CD14-positive monocyte (primary cell): ENCODE measurements at regions not wholly inside any gene's neighbourhood (a gene's known extent, or its start where the extent isn't known, plus 50 kb on each side); places are given as distances from the start of the nearest gene placed in this dataset.

Source experiments
- DNase-seq, 3 donors: peaks; one replicate each; pipeline ENCODE4 v3.0.0-alpha.2; 2011 to 2022
- H2AFZ ChIP-seq: 2 replicates; pipeline ENCODE4 v1.6.0; 2012; ENCODE audit warnings: mild to moderate bottlenecking, low read depth, low read length, inconsistent platforms; ENCODE audit not compliant: insufficient read depth, poor library complexity, severe bottlenecking
- H3K27ac ChIP-seq, 2 donors: 1 replicate in 1 of 2; 2 replicates in 1 of 2; pipeline ENCODE4 v1.5.1; 2012 to 2013; ENCODE audit warnings: low read length in 2 of 2, control low read depth in 1 of 2, inconsistent platforms in 1 of 2, low read depth in 1 of 2, mild to moderate bottlenecking in 1 of 2
- H3K27me3 ChIP-seq, 2 donors: one replicate each; pipeline versions ENCODE4 v1.6.0 to v1.6.1; 2011 to 2013; ENCODE audit warnings: low read length in 2 of 2; ENCODE audit not compliant: control insufficient read depth in 2 of 2, insufficient read depth in 2 of 2
- H3K36me3 ChIP-seq, 2 donors: replicated peaks in 1 of 2; 1 replicate in 1 of 2; 2 replicates in 1 of 2; pipeline versions ENCODE4 v1.5.1 to v1.6.1; 2012 to 2013; ENCODE audit warnings: low read length in 2 of 2, control low read depth in 1 of 2, inconsistent platforms in 1 of 2, mild to moderate bottlenecking in 1 of 2; ENCODE audit not compliant: insufficient read depth in 2 of 2, control insufficient read depth in 1 of 2
- H3K4me1 ChIP-seq, 2 donors: 1 replicate in 1 of 2; 2 replicates in 1 of 2; pipeline versions ENCODE4 v1.5.1 to v1.6.1; 2012 to 2013; ENCODE audit warnings: low read length in 2 of 2, control low read depth in 1 of 2, inconsistent platforms in 1 of 2, mild to moderate bottlenecking in 1 of 2, moderate library complexity in 1 of 2; ENCODE audit not compliant: insufficient read depth in 2 of 2, control insufficient read depth in 1 of 2
- H3K4me2 ChIP-seq: replicated peaks from 2 replicates; pipeline ENCODE3; 2012; ENCODE audit warnings: low read length, moderate library complexity, mild to moderate bottlenecking; ENCODE audit not compliant: poor library complexity, severe bottlenecking; ENCODE audit errors: extremely low read depth
- H3K4me3 ChIP-seq, 3 experiments: fragments of 200-600 bp in 1 of 3; sonication (generic) in 1 of 3; replicated peaks in 1 of 3; 1 replicate in 2 of 3; 2 replicates in 1 of 3; pipeline ENCODE4 v1.5.1; 2011 to 2013; ENCODE audit warnings: low read length in 3 of 3, mild to moderate bottlenecking in 3 of 3, control low read depth in 2 of 3, low read depth in 2 of 3, inconsistent platforms in 1 of 3, moderate library complexity in 1 of 3
- H3K79me2 ChIP-seq: 2 replicates; pipeline ENCODE4 v1.6.0; 2012; ENCODE audit warnings: mild to moderate bottlenecking, control low read depth, inconsistent platforms, low read length, moderate library complexity; ENCODE audit not compliant: insufficient read depth
- H3K9ac ChIP-seq: 2 replicates; pipeline ENCODE4 v1.6.0; 2017; ENCODE audit warnings: low read length, mild to moderate bottlenecking; ENCODE audit not compliant: insufficient read depth, poor library complexity, severe bottlenecking
- H3K9me3 ChIP-seq, 2 donors: replicated peaks in 1 of 2; 1 replicate in 1 of 2; 2 replicates in 1 of 2; pipeline versions ENCODE4 v1.5.1 to v1.6.1; 2012 to 2013; ENCODE audit warnings: low read length in 2 of 2, control low read depth in 1 of 2; ENCODE audit not compliant: control insufficient read depth in 1 of 2, insufficient read depth in 1 of 2
- H4K20me1 ChIP-seq: 2 replicates; pipeline ENCODE4 v1.6.0; 2012; ENCODE audit warnings: mild to moderate bottlenecking, low read length, control low read depth, moderate library complexity; ENCODE audit not compliant: insufficient read depth
- H3K27ac Mint-ChIP-seq, 7 donors: one replicate each; pipeline ENCODE4 v1.8.0; 2020; ENCODE audit warnings: mild to moderate bottlenecking in 7 of 7, mixed read lengths in 7 of 7, moderate library complexity in 6 of 7, inconsistent platforms in 2 of 7
- H3K27me3 Mint-ChIP-seq, 3 donors: one replicate each; pipeline ENCODE4 v1.8.0; 2021 to 2022; ENCODE audit warnings: low read depth in 3 of 3, mild to moderate bottlenecking in 3 of 3, mixed read lengths in 3 of 3, moderate library complexity in 3 of 3, inconsistent platforms in 1 of 3
- H3K36me3 Mint-ChIP-seq, 2 donors: one replicate each; pipeline ENCODE4 v1.8.0; 2020; ENCODE audit warnings: mixed read lengths in 2 of 2, inconsistent platforms in 1 of 2, mild to moderate bottlenecking in 1 of 2
- H3K4me1 Mint-ChIP-seq: one replicate; pipeline ENCODE4 v1.8.0; 2020; ENCODE audit warnings: mild to moderate bottlenecking, mixed read lengths
- H3K4me3 Mint-ChIP-seq, 2 donors: one replicate each; pipeline ENCODE4 v1.8.0; 2020; ENCODE audit warnings: mild to moderate bottlenecking in 2 of 2, mixed read lengths in 2 of 2, moderate library complexity in 1 of 2
- H3K9me3 Mint-ChIP-seq, 7 donors: one replicate each; pipeline ENCODE4 v1.8.0; 2020 to 2022; ENCODE audit warnings: mixed read lengths in 7 of 7, mild to moderate bottlenecking in 6 of 7, moderate library complexity in 6 of 7, inconsistent platforms in 2 of 7
- CTCF ChIP-seq: fragments of 200-600 bp; IDR thresholded peaks from one replicate; pipeline ENCODE4 v1.8.0; 2022; ENCODE audit warnings: antibody characterized with exemption, mild to moderate bottlenecking
- WGBS: methylation state at CpG from one replicate; pipeline ENCODE4 v1.1.5; 2013; ENCODE audit warnings: missing lambda C conversion rate; ENCODE audit not compliant: insufficient coverage; 5-methylcytosine and 5-hydroxymethylcytosine counted together
- intact Hi-C, 2 donors: fragments of 100-400 bp; cut with micrococcal nuclease; formaldehyde crosslinking; loops; one replicate each; pipeline versions ENCODE4 v1.15.0 to v1.15.1; 2023

- Mint-ChIP-seq H3K4me1 (peaks cover 45% of the 10 kb centered on the region), H3K36me3 (peaks cover 2 to 11% of the 10 kb centered on the region in 2 donors)
Measured at GRCh38 chr5:60208716-60209115, 315.2 kb upstream of the PDE4D start.

GRCh38 chr5:60207040-60207439 lies 313.5 kb upstream of the PDE4D start:
- TF ChIP-seq CTCF = no peak
- WGBS = 0% methylated on average over 2 of the region's 3 CpGs
- Histone ChIP-seq H3K9me3 (peaks cover 0 to 6% of the 10 kb centered on the region in 2 donors), H3K4me3 (no peak overlapping the region), H4K20me1 (no peaks in the 10 kb centered on the region), H3K27ac (peak overlapping the region in 1 of 2 donors; percentile 54), H3K27me3 (no peaks in the 10 kb centered on the region), H3K9ac (no peak overlapping the region), H3K79me2 (peaks cover 70% of the 10 kb centered on the region), H3K36me3 (no peaks in the 10 kb centered on the region), H2AFZ (no peak overlapping the region), H3K4me2 (peak overlapping the region; percentile 3), H3K4me1 (peaks cover 39 to 42% of the 10 kb centered on the region in 2 donors)
- peak overlapping the region; percentile 58 to 93 (median 89) for H3K27ac Mint-ChIP-seq
- H3K36me3 Mint-ChIP-seq = peaks cover 0 to 2% of the 10 kb centered on the region in 2 donors
- peak overlapping the region in 1 of 2 donors; percentile 56 for H3K4me3 Mint-ChIP-seq
- intact Hi-C loops = loop anchor here in 1 of 2 donors (10.0 kb wide), 1 partner anchor 58 kb away; no protein-coding TSS in a partner anchor
- no peaks in the 10 kb centered on the region for H3K27me3 Mint-ChIP-seq
- DNase-seq = peak; percentile 62 to 85 (median 73)
- peaks cover 0 to 7% (median 0%) of the 10 kb centered on the region in 7 donors for H3K9me3 Mint-ChIP-seq
- H3K4me1 Mint-ChIP-seq = peaks cover 54% of the 10 kb centered on the region

More at GRCh38 chr5:60208716-60209115, 315.2 kb upstream of the PDE4D start:
- Histone ChIP-seq H3K36me3 (no peaks in the 10 kb centered on the region), H3K27ac (peak overlapping the region in 1 of 2 donors; percentile 16), H3K9ac (no peak overlapping the region), H4K20me1 (no peaks in the 10 kb centered on the region), H2AFZ (no peak overlapping the region), H3K27me3 (no peaks in the 10 kb centered on the region), H3K4me3 (no peak overlapping the region), H3K4me2 (no peak overlapping the region), H3K79me2 (peaks cover 73% of the 10 kb centered on the region), H3K4me1 (peaks cover 31 to 33% of the 10 kb centered on the region in 2 donors), H3K9me3 (peaks cover 0 to 14% of the 10 kb centered on the region in 2 donors)
- WGBS = 100% methylated on average over 3 of the region's 3 CpGs
- Mint-ChIP-seq H3K9me3 (peaks cover 0 to 7% (median 3%) of the 10 kb centered on the region in 7 donors), H3K4me3 (no peak overlapping the region), H3K27me3 (peaks cover 0 to 3% (median 0%) of the 10 kb centered on the region in 3 donors), H3K27ac (no peak overlapping the region)
- no peak for TF ChIP-seq CTCF
- DNase-seq = no peak
- intact Hi-C loops = loop anchor here in 1 of 2 donors (10.0 kb wide), 1 partner anchor 56 kb away; no protein-coding TSS in a partner anchor
